ENCODE measurements at regions not wholly inside any gene's neighbourhood (a gene's known extent, or its start where the extent isn't known, plus 50 kb on each side); places are given as distances from the start of the nearest gene placed in this dataset.

GRCh38 chr1:18540136-18540765 is 59.5 kb downstream of the KLHDC7A start:
- H3K27me3 ChIP-seq (ENCODE audit: control insufficient read depth, insufficient read depth, low read length) = peaks cover 3% of the 10 kb centered on the region
- CTCF ChIA-PET = no interaction called here
- DNase-seq (ENCODE audit: low read depth, low spot score) = no peak
- H3K27ac ChIP-seq (ENCODE audit: low read depth, low read length) = no peak overlapping the region
- no peaks in the 10 kb centered on the region; the same call in 1 of the 2 replicates for H3K9me3 ChIP-seq (ENCODE audit: control insufficient read depth, insufficient read depth, low read length)
- no peak overlapping the region for H3K4me3 ChIP-seq (ENCODE audit: low read depth, low read length)
- POLR2A ChIA-PET = no interaction called here
- no peak for TF ChIP-seq CTCF (IDR thresholded peaks at IDR 0.05; ENCODE audit: low read depth, low read length)

DNA sequence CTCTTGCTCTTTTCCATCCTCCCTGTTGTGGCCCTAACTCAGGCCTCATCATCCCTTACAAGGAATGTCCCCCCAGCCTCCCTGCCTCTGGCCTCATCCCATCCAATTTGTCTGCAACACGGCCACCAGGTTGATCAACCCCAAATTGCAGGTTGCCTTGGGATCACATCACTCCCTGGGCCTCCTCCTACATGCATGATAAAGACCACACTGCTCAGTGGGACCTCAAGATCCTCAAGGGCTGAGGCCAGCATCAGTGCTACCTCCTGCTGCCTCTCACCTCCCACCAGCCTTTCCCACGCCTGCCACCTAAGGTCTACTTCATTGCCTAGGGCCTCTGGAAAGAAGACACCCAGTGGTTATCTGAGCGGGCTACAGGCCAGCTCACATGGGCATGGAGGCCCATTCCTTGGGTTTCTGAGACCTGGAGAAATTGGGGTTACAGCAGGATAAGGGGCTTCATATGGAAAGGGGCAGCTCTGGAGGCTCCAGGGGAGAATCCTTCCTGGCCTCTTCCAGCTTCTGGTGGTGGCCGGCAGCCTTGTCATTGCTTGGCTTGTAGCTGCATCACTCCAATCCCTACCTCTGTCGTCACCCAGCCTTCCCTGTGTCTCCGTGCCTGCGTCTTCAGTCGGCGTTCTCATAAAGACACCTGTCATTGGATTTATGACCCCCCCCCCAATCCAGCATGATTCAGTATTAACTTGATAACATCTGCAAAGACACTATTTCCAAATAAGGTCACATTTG is 60.5 kb downstream of the KLHDC7A start:
- H3K9me3 ChIP-seq (ENCODE audit: control insufficient read depth, insufficient read depth, low read length) = no peaks in the 10 kb centered on the region; the same call in 1 of the 2 replicates
- H3K4me3 ChIP-seq (ENCODE audit: low read depth, low read length) = no peak overlapping the region
- DNase-seq (ENCODE audit: low read depth, low spot score) = no peak
- H3K27ac ChIP-seq (ENCODE audit: low read depth, low read length) = no peak overlapping the region
- no peak for TF ChIP-seq CTCF (IDR thresholded peaks at IDR 0.05; ENCODE audit: low read depth, low read length)
- H3K27me3 ChIP-seq (ENCODE audit: control insufficient read depth, insufficient read depth, low read length) = peaks cover 3% of the 10 kb centered on the region
- CTCF ChIA-PET = no interaction called here
- POLR2A ChIA-PET = no interaction called here

DNA sequence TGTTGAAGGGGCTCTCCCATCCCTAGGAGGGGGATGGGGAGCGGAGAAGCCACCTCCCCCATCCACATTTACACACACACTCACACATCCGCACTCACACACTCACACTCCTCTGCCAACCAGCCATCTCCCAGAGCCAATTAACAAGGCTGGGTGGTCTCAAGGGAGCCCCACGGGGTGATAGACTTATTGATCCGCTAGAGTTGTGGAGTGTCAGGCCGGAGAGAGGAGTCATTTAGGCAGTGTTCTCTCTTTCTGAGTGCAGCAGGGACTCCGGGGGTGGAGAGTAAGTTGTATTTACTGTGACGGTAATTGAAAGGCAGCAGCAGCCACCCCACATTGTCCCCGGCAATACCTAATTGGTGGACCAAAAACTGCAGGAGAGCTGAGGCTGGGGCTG is 61.6 kb downstream of the KLHDC7A start:
- ChIA-PET CTCF (no interaction called here), POLR2A (no interaction called here)
- H3K27me3 ChIP-seq (ENCODE audit: control insufficient read depth, insufficient read depth, low read length) = peaks cover 3% of the 10 kb centered on the region
- TF ChIP-seq CTCF (IDR thresholded peaks at IDR 0.05; ENCODE audit: low read depth, low read length) = no peak
- DNase-seq (ENCODE audit: low read depth, low spot score) = no peak
- no peak overlapping the region for H3K27ac ChIP-seq (ENCODE audit: low read depth, low read length)
- H3K4me3 ChIP-seq (ENCODE audit: low read depth, low read length) = no peak overlapping the region
- H3K9me3 ChIP-seq (ENCODE audit: control insufficient read depth, insufficient read depth, low read length) = no peaks in the 10 kb centered on the region; the same call in 1 of the 2 replicates

- no peak for TF ChIP-seq CTCF (IDR thresholded peaks at IDR 0.05; ENCODE audit: low read depth, low read length)
- Histone ChIP-seq H3K9me3 (ENCODE audit: control insufficient read depth, insufficient read depth, low read length) (no peaks in the 10 kb centered on the region), H3K4me3 (ENCODE audit: low read depth, low read length) (no peak overlapping the region), H3K27ac (ENCODE audit: low read depth, low read length) (no peak overlapping the region), H3K27me3 (ENCODE audit: control insufficient read depth, insufficient read depth, low read length) (no peaks in the 10 kb centered on the region)
- ChIA-PET POLR2A (no interaction called here), CTCF (no interaction called here)
- DNase-seq (ENCODE audit: low read depth, low spot score) = no peak
Measured at GRCh38 chr1:18546026-18546425, 65.3 kb downstream of the KLHDC7A start.

DNA sequence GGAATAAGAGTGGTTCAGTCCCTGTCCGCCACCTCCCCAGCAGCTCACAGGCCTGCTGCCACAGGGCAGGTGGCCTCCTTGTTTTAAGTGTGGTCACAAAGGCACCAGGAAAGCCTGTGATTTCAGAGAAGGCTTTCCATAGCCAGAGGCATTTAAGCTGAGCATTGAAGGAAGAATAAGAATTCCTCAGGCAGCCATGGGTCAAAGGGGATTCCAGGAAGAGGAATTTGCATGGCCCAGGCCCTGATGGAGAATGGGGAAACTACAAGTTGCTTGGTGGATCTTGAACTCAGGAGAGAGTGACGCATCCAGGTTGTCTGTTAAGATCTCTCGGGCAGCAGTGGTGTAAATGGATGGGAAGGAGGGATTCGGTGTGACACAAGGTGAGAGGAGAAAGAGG is 66.7 kb downstream of the KLHDC7A start:
- TF ChIP-seq CTCF (IDR thresholded peaks at IDR 0.05; ENCODE audit: low read depth, low read length) = no peak
- DNase-seq (ENCODE audit: low read depth, low spot score) = no peak
- CTCF ChIA-PET = interaction anchor here (0.6 kb wide), 1 partner anchor 9 kb away, joined by 3 read pairs; no protein-coding TSS in a partner anchor
- no peak overlapping the region for H3K4me3 ChIP-seq (ENCODE audit: low read depth, low read length)
- POLR2A ChIA-PET = no interaction called here
- H3K9me3 ChIP-seq (ENCODE audit: control insufficient read depth, insufficient read depth, low read length) = no peaks in the 10 kb centered on the region
- no peaks in the 10 kb centered on the region for H3K27me3 ChIP-seq (ENCODE audit: control insufficient read depth, insufficient read depth, low read length)
- H3K27ac ChIP-seq (ENCODE audit: low read depth, low read length) = no peak overlapping the region

Data from AG04450 (cell line).